ENCODE measurements at regions not wholly inside any gene's neighbourhood (a gene's known extent, or its start where the extent isn't known, plus 50 kb on each side); places are given as distances from the start of the nearest gene placed in this dataset.
"Not testable (repeated sequence)": the region's sequence is repeated elsewhere in the genome, so short reads cannot be mapped to it uniquely, and the experiment has no call there.

DNA sequence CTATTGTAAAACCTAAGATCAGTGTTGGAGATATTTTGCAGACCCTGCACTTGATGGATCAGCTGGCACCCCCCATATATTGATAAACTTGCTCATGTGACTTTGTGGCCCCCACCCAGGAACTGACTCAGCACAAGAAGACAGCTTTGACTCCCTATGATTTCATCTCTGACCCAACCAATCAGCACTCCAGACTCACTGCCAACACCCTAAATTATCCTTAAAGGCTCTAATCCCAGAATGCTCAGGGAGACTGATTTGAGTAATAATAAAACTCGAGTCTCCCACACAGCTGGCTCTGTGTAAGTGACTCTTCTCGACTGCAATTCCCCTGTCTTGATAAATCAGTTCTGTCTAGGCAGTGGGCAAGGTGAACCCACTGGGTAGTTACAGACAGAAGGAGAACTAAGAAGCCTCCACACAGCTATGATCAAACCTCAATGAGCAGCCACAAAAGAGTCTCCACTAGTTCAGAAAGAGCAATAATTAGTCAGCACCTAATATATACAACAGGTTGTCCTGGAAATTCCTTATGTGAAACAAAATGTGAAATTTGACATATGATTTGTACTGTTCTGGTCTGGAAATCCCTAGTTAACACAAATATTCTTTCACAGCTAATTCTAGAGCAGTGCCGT is 52.2 kb downstream of the ACTL7B start:
- DNase-seq = no peak

- no peak for DNase-seq
Observed at GRCh38 chr9:108802967-108803366, 52.8 kb downstream of the ACTL7B start.

DNA sequence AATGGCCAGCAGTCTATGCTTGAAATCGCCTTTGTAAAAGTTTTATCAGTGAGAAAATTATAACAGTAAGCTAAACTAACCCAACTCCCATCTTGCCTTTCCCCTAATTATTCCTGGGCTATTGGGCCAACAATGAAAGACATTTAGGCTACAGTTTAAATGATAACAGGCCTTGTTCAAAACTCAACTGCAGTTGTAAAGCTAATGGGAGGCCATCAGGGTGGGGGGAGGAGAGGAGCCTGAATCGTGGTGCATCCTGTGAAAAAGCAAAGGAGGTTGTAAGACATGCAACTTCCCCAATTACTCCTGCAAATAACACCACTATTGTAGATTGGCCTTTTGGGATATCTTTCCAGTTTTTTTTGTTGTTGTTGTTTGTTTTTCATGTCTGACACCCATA is 53.8 kb downstream of the ACTL7B start:
- DNase-seq = no peak

GRCh38 chr9:108800632-108801099 is 55.1 kb downstream of the ACTL7B start:
- DNase-seq = no peak

- DNase-seq = no peak
Observed at GRCh38 chr9:108793573-108793972, 62.2 kb downstream of the ACTL7B start.

GRCh38 chr9:108789742-108790141 is 66.0 kb downstream of the ACTL7B start:
- no peak for DNase-seq

DNA sequence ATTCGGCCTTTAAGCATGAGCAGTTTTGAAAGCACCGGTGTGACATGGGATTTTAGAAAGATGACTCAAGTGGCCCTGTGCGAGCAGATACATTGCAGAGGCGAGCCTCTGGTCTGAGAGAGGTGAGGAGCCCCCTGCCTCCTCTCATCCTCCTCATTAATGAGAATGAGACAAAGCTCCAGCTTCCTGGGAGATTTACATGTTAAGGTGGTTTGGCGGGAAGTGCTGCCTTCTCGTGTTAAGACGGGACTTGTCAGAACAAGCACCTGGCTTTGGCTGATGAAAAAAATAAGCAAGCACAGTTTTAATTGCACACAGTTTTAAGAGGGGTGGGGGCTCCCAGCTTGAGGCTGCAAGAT is 68.1 kb downstream of the ACTL7B start:
- no peak for DNase-seq

- no peak for DNase-seq
Observed at GRCh38 chr9:108786901-108787689, 68.7 kb downstream of the ACTL7B start.

- DNase-seq = no peak
Observed at GRCh38 chr9:108786322-108786721, 69.5 kb downstream of the ACTL7B start.

DNA sequence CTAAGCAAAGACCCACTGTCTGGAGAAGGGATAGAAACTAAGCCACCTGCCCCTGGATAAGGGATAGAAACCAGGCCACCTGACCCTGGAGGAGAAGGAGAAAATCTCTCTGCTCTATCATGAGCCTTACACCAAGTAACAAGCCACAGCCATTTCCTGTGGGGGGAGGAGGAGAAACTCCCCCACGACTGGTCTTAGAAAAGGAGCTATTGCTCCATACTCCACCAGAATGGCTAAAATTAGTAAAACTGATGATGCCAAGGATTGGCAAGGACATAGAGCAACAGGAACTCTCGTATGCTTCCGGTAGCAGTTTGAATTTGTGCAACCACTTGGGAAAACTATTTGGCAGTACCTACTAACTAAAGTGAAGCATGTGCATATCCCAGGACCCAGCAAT is 70.8 kb downstream of the ACTL7B start:
- no peak for DNase-seq

GRCh38 chr9:108783731-108784495 is 71.9 kb downstream of the ACTL7B start:
- DNase-seq = no peak

GRCh38 chr9:108783326-108783725 is 72.5 kb downstream of the ACTL7B start:
- DNase-seq = no peak

DNA sequence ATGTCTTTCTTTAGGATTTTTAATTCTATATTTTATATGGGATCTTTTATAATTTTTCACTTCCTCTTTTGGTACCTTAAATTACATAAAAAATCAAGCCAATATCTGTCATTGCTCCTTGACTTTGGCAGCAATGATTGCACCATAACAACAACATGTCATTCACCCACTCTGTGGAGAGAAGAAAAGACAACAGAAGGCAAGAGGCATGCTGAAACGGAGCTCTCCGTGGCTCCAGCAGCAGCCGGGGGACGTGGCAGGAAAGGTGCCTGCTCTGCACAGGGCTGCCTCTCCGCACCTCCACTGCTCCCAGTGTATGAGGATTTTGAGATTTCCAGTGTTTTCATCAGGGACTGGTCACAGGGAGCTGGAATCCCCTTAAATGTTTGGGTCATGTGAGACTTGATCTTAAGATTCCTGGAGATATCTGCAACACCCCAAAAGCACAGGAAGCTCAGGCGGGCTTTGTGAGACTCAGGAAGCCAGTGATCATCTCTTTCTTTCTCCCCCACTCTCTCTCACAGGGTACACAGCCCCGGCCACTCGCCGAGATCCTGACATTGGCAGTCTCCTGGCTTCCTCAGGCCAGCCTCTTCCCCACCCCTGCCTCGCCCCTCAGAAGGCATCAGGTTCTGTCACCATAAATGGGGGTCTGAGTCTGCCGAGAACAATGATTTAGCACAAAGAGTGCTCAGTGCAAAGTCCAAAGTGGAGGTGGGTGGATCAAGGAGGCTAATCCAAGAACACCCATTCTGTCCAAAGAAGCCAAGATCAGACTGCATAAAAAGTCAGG is 74.6 kb downstream of the ACTL7B start:
- no peak for DNase-seq

- no peak for DNase-seq
Observed at GRCh38 chr9:108779551-108780325, 76.0 kb downstream of the ACTL7B start.

- no peak for DNase-seq
Observed at GRCh38 chr9:108776920-108777639, 78.7 kb downstream of the ACTL7B start.

- no peak for DNase-seq
Observed at GRCh38 chr9:108775901-108776306, 79.9 kb downstream of the ACTL7B start.

DNA sequence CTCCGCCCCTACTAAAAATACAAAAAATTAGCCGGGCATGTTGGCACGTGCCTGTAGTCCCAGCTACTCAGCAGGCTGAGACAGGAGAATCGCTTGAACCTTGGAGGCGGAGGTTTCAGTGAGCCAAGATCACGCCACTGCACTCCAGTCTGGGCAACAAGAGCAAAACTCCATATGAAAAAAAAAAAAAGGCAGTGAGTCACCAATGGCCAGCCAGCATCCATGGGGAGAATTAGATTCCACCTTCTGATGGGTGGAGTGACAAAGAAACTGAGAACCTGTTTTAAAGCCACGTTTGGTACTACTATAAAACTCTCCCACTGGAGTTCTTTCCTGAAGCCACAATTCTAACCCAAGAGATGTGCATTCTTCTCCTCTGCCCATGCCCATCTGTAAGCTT is 81.7 kb downstream of the ACTL7B start:
- not testable (repeated sequence) for DNase-seq

DNA sequence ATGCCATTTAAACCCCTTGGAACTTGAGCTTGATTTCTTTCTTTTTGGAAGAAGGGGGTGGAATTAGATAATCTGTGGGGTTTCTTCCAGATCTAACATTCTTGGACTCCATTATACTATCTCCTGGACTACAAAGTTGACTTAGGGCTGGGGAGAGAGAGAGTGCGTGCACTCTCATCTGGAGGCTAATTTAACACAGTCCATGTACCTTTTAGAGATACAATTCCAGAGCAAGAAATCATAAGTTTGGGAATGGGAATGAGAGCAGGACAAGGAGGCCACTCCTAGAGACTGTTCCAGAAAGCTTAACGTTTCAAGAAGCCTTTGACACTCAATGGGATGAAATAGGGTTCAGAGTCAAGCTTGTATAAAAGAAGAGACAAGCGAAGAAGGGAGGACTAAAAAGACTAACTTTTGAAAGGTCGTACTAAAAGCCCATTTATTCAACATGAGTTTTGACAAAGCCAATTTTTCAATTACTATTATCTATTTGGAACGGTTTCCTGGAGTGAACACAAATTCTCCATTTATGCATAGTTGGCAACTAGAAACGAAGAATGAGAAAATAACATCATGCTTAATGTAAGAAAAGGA is 83.4 kb downstream of the ACTL7B start:
- DNase-seq = no peak

GRCh38 chr9:108768744-108769143 is 87.0 kb downstream of the ACTL7B start:
- no peak for DNase-seq

GRCh38 chr9:108766626-108767161 is 89.1 kb downstream of the ACTL7B start:
- no peak for DNase-seq

- DNase-seq = no peak
Observed at GRCh38 chr9:108765265-108765664, 90.5 kb downstream of the ACTL7B start.
